ENCODE measurements at regions not wholly inside any gene's neighbourhood (a gene's known extent, or its start where the extent isn't known, plus 50 kb on each side); places are given as distances from the start of the nearest gene placed in this dataset.

- TF ChIP-seq ZNF140 (tag by site-specific recombination; IDR thresholded peaks at IDR 0.05) (no peak), ZNF366 (tag by site-specific recombination; conservative IDR thresholded peaks at IDR 0.05) (no peak), MEIS1 (CRISPR knock-in tag; IDR thresholded peaks at IDR 0.05; ENCODE audit: borderline replicate concordance) (no peak), OVOL3 (tag by site-specific recombination; IDR thresholded peaks at IDR 0.05) (no peak), ZFHX2 (tag by site-specific recombination; conservative IDR thresholded peaks at IDR 0.05) (no peak), ZBTB17 (tag by site-specific recombination; IDR thresholded peaks at IDR 0.05) (no peak), ZNF16 (tag by site-specific recombination; IDR thresholded peaks at IDR 0.05; ENCODE audit: low read depth) (no peak), ZSCAN16 (tag by site-specific recombination; IDR thresholded peaks at IDR 0.05) (no peak), ZFP37 (tag by site-specific recombination; IDR thresholded peaks at IDR 0.05) (no peak), ZNF623 (tag by site-specific recombination; IDR thresholded peaks at IDR 0.05) (no peak), ZNF416 (tag by site-specific recombination; IDR thresholded peaks at IDR 0.05) (no peak), ZNF701 (tag by site-specific recombination; IDR thresholded peaks at IDR 0.05) (no peak), SCRT1 (tag by site-specific recombination; IDR thresholded peaks at IDR 0.05; ENCODE audit: borderline replicate concordance) (no peak)
- no peaks in the 10 kb centered on the region for H3K4me1 ChIP-seq (ENCODE audit: control insufficient read depth, insufficient read depth, low read length)
- no peak overlapping the region for H3K27ac ChIP-seq (ENCODE audit: extremely low read depth, low read depth, low read length)
- H3K4me3 ChIP-seq (ENCODE audit: low read depth, low read length) = no peak overlapping the region
- ChIA-PET CTCF (no interaction called here), POLR2A (no interaction called here)
- no peaks in the 10 kb centered on the region for H3K9me3 ChIP-seq (ENCODE audit: control insufficient read depth, insufficient read depth, low read depth, low read length)
- H3K36me3 ChIP-seq (ENCODE audit: control insufficient read depth in 2 of 2, insufficient read depth in 1 of 2, low read length in 2 of 2) = no peaks in the 10 kb centered on the region
Observed at GRCh38 chr1:112344754-112345423, 51.1 kb upstream of the CTTNBP2NL start.

Data from HEK293 (cell line).